Gastrocnemius medialis (tissue), 4 donors: ENCODE measurements at regions not wholly inside any gene's neighbourhood (a gene's known extent, or its start where the extent isn't known, plus 50 kb on each side); places are given as distances from the start of the nearest gene placed in this dataset.

Source experiments
- POLR2A ChIP-seq, 2 donors: fragments of 450-650 bp; IDR thresholded peaks; one replicate each; pipeline ENCODE4 v1.6.1; 2017; ENCODE audit warnings: antibody characterized with exemption in 2 of 2, mild to moderate bottlenecking in 2 of 2, moderate library complexity in 2 of 2
- TF ChIP-seq, protein P1 (sequence below), 5 experiments: fragments of 450-650 bp in 3 of 5; fragments of 200-600 bp in 2 of 5; sonication (generic) in 2 of 5; IDR thresholded peaks in 4 of 5; conservative IDR thresholded peaks in 1 of 5; 1 replicate in 4 of 5; 2 replicates in 1 of 5; pipeline ENCODE4 v1.5.1; 2016 to 2019; ENCODE audit warnings: antibody characterized with exemption in 5 of 5, mild to moderate bottlenecking in 3 of 5, moderate library complexity in 3 of 5

DNA sequence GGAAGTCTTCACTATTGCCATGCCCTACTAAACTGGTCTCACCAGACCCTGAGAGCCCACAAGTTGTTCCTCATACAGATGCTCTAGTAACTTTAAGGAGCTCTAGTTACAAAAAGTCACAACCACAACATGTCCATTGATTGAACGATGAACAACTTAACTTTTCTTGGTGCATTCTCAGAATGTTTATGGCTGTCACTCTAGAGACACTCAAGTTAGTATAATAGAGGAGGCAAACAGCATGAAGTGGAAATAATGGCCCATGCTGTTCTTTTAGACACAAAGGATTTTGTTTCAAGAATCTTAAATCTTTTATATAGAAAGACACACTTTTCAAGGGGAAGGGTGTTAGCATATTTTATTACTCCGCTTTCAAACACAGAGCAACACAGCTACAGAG is 934.4 kb downstream of the HACE1 start:
- TF ChIP-seq, protein P1, sequence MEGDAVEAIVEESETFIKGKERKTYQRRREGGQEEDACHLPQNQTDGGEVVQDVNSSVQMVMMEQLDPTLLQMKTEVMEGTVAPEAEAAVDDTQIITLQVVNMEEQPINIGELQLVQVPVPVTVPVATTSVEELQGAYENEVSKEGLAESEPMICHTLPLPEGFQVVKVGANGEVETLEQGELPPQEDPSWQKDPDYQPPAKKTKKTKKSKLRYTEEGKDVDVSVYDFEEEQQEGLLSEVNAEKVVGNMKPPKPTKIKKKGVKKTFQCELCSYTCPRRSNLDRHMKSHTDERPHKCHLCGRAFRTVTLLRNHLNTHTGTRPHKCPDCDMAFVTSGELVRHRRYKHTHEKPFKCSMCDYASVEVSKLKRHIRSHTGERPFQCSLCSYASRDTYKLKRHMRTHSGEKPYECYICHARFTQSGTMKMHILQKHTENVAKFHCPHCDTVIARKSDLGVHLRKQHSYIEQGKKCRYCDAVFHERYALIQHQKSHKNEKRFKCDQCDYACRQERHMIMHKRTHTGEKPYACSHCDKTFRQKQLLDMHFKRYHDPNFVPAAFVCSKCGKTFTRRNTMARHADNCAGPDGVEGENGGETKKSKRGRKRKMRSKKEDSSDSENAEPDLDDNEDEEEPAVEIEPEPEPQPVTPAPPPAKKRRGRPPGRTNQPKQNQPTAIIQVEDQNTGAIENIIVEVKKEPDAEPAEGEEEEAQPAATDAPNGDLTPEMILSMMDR (IDR thresholded peaks at IDR 0.05 in 4 of 5, conservative IDR thresholded peaks at IDR 0.05 in 1 of 5): no peak
- TF ChIP-seq POLR2A (IDR thresholded peaks at IDR 0.05): no peak
